GM19395 (cell line): ENCODE measurements at regions not wholly inside any gene's neighbourhood (a gene's known extent, or its start where the extent isn't known, plus 50 kb on each side); places are given as distances from the start of the nearest gene placed in this dataset.

Source experiments
- ATAC-seq: cut with Tn5 transposase; IDR thresholded peaks from one replicate; pipeline ENCODE4 v1.9.1; 2021; ENCODE audit warnings: mild to moderate bottlenecking, moderate library complexity; ENCODE audit not compliant: unreplicated experiment

DNA sequence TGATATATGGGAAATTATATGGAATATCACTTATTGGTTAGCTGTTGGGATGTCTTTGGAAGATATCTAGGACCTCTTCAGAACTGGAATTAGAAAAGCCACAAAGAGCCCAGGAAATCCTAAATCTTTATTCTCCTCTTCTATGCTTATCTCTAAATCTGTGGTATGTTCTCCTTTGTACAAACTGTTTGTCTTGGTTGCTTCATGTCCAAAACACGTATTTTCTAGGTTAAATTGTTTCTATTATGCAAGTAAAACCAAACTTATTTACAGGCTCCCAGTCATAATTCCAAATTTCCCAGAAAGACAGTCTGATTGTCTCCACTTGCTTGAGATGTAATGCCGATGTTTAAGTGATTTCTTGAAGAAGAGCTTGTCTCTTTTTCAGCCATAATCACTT lies 650.9 kb downstream of the CDH11 start:
- ATAC-seq, result no peak

DNA sequence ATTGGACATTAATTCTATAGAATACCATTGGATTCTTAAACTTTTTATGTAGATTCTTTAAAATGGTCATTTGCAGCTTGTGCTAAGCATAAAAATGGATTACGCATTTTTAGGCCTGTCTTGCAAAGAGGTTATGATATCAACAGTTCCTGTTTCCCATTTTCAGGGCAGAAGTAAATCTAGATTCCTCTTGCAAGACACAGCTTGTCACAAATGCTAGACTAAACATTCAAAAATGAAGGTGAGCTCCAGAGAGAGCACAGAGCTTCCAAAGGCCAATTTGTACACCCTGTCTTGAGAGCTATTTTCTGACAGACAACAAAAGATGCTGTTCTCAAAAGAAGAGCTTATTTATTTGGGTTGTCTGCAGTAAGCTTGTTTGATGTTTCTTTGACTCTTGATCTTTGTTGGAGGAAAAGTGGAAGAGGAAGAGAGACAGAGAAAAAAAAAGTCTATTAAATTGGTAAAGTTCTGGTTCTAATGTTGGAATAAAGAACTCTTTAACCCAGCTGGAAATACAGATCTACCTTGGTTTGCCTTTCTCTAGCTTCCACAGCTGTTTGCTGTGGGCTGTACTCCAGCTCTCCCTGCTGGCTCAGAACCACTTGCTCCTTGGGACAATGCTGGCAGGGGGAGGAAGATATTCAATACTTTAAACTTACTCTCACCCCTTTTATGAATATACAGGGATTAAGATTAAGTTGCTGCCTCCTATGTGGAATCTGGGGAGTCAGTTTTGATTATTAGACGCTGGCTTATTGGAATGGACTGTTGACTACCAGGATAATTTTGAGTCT lies 651.8 kb downstream of the CDH11 start:
- ATAC-seq, result no peak

DNA sequence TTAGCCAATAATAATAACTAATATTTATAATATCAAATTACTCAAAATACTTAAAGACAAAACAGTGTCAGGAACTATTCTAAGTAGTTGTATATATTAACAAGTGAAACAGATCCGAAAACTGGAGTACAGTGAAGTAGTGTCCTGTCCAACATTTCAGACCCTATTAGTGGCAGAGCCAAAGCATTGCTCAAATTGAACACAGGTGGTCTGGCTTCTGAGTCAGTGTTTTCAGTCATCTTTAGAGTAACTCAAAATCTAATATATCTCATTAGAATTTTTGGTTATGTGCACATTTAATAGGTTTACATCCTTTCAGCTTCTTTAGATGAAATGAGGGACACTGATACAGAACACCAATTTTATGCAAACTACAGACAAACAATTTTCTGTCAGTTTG lies 652.5 kb downstream of the CDH11 start:
- no peak for ATAC-seq

DNA sequence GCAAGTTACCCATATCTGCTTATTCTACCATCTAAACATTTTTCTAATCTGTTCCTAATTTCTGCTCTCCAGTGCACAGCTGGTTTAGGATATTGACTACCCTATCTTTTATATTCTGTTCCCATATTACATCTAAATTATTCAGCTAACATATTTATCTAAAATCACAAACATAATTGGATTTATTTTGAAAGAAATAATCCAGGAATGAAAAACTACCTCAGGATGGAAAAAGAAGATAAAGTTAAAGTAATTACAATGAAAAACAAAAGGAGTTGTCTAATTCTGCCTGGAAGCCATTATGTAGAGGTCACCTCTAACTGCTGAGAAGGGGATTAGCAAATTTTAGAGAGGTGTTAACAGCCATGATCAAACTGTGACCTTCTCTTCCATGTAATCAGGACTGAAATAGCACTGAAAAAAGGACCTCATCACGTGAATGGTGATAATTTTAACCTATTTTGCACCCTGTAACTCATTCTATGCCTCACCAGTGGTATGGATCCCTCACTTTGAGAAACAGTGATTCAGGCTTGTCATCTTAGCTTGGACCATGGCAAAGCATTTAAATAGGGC lies 653.3 kb downstream of the CDH11 start:
- ATAC-seq, result no peak

DNA sequence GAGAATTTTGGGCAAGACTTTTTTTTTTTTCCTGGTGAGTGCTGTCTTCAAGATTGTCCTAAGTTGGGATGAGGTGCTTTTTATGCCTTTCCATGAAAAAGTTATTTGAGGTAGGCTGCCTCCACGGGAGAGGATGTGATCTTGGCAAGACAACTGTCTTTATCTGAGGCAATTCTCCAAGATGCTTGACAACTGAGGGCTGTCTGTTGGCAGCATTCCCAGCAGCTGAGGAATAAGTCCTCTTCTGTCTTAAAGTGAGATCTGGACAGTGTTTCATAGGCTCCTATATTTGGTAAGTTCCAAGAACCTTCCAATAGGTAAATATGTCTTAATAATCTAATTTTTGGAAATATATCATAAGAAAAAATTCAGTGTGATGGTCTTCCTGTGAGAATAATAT lies 662.0 kb downstream of the CDH11 start:
- ATAC-seq, result no peak

DNA sequence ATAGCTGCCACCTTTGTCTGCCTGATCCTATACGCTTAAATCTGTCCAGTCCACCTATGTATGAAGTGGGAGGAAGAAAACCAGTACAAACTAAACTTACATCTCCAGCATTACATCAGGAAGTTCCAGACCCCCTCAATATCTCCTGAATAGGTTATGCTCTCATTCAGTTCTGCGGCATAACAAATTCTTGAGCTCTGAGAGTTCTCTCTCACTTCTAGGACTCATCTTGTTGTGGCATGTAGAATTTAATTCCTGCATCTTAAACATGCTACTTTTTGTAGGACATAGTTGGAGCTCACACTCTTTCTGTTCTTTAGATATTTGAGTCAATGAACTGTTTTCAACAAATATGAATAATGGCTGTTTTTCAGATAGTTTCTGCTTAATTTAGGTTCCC lies 662.5 kb downstream of the CDH11 start:
- ATAC-seq, result no peak

DNA sequence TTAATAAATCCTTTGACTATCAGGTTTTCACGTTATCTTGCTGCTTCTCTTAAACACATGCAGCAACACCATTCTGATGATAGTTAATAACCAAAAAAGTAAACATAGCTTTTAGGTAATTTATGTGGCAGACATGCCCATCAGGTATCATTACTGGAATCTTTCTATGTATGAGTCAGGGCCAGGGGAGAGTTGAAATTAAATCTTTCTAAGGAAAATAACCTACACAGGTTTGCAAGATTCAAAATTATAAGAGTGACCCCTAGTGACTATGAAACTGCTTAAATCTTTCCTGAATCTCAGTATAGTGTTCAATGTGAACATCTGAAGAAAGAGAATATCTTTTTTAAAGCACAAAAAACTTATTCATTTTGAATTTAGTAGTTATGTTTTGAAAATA lies 666.6 kb downstream of the CDH11 start:
- ATAC-seq, result no peak

DNA sequence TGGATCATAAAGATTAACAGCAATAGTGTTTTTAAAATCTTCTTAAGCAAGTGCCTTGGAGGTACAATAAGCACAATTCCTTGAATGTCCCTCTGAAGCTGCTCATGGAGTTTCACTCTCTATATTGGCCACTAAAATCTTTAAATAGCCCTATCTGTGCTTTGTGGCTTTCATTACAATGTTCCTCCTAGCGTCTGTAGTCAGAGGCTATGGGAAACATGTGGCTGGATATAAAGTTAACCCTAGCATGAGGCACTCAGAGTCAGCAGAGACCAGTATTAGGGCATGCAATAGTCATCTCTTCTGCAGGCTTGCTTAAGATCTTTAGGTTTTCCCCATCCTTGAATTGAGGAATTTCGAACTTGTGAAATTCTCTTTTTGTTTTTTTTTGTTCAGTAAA lies 668.2 kb downstream of the CDH11 start:
- ATAC-seq, result no peak

DNA sequence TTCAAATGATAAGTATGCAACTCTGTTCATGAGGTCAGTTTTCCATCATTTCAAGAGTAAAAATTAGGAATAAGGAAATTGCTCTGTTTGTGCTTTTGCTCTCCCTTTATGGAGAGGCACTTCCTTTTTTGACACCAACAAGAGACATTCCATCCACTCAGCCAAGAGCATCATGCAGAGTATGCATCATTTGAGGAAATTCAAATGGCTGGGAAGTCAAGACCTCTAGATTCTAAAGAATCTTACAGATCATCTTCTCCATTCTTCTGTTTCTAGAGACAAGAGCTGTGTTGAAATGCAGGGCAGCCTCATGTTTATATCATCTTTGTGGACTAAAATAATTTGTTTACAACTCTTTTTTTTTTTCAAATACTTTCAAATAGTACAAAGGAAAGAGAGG lies 669.4 kb downstream of the CDH11 start:
- no peak for ATAC-seq

DNA sequence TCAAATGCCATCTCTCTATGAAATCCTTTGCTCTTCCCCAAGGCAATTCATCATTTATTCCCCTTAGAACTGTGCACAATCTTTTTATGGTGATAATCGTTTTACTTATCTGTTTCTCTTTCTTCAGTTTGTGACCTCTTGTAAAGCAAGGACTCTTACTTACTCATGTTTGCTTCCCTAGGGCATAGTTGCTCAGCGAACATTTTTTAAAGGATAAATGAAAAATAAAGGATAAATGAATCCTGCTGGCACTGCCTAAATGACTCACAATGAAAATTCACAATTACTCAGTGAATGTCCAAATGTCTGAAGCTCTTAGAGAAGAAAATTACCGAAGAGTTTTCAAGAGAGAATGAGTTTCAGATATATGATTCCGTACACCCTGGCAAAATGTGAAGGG lies 671.7 kb downstream of the CDH11 start:
- no peak for ATAC-seq

DNA sequence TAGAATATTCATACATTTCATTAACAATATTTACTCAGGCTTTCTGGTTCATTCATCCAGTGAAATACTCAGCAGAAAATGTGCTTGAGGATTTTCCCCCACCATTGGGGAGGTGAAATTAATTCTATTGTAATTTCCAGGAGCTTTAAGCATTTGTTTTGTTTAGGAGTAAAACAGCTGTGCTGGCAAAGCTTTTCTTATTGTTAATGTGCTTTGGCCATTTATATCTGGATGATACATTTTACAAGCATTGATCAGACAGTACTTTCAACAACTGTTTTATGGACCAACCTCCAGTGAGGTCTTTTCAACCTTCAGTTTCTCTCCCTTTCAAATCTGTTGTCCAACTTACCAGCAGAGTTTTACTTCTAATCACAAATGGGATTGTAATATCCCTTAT lies 672.4 kb downstream of the CDH11 start:
- no peak for ATAC-seq

DNA sequence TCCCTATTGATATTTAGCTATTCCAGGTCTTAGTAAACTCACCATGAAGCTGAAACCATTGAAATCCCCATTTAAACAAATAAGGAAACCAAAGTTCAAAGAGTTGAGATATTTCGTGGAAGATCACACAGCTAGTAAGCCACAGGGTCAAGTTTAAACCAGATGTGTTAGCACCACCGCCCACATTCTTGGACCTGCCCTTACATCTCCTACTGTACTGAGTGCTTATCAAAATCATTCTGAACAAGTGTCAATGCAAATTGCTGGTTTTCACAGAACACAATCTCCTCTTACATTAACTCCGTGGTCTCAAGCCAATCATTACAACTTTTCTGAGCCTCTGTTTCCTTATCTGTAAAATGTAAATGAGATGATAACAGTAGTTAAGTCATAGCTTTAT lies 676.2 kb downstream of the CDH11 start:
- no peak for ATAC-seq

DNA sequence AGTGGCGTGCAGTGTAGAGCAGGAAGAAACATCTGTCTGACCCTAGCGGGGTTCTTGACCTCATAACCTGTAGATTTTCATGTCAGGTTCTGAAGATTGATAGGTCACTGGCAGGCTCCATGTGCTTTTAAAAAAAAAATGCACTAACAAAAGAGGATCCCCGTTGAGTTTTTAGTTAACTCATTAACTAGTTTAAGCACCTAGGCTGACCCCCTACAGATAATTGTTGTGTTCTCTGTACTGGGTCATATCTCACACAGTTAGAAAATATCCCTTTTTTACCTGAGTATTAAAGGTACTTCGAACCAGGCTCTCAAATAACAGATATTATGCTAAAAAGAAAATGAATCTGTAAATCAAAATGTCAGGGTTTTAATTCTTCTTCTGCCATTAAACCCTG lies 676.6 kb downstream of the CDH11 start:
- ATAC-seq, result no peak

DNA sequence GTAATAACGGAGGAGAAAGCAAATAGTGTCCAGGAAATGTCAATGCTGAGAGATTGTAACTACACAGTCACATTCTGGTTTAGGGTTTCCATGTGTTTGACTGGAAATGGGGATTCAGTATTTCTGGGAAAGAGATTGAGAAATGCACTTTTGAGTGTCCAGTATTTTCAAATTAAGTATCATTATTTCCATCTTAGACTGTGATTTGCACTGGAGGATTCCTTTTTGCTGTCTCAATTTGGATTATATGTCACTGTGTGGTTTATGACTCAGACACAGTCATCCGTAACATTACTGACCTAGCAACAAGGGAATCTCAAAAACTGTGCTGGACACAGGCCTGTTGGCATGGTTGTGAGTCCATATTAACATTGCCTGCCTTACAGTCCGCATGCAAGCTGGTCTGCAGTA lies 681.4 kb downstream of the CDH11 start:
- ATAC-seq, result no peak

DNA sequence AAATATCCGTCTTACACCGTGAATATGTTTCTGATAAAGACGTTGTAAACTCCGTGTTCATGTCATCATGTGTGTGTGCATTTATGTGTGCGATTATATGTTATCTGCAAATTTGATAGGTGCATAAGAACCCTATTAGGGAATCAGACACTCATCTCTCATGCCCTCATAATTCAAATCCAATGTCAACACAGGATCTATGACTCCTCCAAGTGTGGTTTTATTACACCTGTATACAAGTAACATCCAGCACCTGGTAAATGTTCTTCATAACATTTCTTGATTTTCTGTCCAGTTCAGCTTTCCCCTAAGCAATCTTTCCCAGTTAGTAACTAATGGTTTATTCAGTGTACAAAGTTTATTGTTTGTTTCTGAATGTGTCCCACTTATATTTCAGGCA lies 681.9 kb downstream of the CDH11 start:
- ATAC-seq, result no peak

DNA sequence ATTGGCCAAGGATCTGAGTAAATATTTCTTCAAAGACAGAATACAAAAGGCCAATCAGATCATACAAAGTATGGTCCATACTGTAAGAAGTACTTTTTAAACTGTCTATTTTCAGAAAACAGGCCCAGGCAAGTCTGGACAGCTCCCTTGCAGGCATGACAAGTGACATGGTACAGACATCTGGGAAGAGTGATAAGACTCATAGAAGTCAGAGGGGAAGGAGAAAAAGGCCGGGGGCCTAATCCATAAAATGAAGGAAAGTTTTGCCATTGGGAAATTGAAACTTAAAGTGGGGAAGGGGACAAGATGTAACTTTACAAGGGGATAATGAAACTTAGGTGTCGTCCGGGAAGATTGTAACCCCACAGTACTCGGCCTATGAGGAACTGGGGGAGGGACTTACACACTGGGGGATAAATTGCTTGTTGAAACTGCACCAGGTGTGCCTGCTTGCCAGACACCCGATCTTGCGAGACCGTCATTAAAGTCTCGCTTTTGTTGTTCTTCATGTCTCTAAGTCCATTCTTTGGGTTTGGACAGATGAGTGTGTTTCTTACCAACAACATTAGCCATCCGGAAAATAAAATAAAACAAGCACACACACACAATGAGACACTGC lies 684.0 kb downstream of the CDH11 start:
- no peak for ATAC-seq

DNA sequence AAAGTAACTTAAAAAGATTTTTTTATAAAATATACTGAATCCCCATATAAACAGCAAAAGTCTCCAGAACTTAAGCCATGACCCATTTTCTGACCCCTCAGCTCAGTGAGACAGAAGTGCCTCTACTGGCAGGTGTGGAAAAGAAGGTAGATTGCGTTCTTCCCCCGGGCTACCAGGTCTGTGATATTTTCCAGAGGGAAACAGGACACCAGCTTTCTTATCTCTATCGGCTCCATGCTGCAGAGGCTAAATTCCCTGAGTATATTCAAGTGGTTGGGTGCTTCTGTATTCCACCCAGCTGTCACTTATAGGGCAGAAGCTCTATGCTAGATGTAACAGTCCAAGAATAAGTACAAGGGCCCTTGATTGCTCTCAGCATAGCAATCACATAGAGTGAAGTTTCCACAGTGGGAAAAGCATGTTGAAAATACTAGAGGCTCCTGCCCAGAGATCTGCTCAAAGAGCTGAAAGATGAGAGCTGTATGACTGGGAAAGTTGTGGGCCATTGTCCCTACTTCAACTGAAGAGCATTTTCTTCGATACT lies 687.3 kb downstream of the CDH11 start:
- ATAC-seq, result no peak

DNA sequence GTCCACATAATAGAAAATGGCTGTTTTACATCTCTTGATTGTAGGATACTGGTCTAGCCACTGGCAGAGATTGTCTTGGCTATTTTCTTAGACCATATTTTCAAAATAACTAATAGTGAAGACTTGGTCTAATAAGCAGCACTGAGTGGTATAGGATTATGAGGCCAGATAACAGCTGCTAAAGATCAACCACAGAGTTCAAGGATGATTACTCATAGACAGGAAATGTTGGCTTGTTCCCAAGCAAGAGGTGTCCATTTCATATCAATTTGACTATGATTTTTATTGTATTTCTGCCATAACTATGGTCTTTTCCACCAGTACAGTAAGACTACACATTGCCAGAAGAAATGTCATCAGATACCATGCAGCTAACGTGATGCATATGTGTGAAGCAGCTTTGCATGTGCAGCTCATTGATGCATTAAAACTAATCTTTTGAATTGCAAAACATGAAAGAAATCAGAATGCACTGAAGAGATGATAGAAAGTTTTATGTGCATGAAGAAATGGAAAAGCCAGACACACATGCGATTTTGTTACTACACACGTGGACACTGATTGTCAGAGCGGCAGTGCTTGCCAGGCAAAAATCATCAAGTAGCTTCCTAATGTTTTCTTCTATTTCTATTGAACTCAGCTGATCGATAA lies 693.3 kb downstream of the CDH11 start:
- no peak for ATAC-seq

DNA sequence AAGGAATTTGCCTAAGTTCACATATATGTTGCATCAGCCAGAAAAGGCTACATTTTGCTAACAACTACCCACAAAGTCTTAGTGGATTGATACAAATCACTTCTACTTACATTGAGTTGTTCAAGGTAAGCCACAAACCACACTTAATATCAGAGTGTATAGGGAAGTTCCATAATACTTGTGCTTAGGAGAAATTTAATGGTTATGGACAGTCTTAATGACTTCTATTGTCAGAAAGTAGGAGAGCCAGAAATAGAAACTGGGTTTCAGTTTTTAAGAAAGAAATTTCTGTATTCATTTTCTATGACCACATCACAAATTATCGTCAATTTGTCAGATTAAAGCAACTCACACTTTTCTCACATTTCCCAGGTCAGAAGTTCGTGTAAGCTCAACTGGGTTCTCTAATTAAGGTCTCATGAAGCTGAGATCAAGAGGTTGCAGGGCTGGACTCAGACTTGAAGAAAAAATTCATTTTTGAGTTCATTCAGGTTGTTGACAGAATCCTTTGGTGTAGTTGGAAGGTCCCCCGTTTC lies 695.7 kb downstream of the CDH11 start:
- ATAC-seq, result no peak

DNA sequence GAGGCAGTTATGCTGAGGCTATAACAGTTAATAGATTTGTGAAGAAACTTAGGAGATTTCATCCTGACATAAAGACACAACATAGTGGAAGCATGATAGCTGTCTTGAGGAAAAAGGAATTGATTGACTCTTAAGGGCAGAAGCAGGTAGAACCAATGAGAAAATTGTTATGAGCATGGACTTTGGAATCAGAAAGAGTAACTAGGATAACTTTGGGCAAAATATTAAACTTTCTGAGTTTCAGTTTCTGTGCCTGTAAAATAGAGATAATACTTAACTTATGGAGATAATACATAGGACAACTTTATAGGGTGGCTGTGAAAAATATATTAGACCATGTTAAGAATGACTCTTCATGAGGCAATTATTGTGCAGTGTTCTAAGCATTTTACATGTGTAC lies 696.5 kb downstream of the CDH11 start:
- ATAC-seq, result no peak

DNA sequence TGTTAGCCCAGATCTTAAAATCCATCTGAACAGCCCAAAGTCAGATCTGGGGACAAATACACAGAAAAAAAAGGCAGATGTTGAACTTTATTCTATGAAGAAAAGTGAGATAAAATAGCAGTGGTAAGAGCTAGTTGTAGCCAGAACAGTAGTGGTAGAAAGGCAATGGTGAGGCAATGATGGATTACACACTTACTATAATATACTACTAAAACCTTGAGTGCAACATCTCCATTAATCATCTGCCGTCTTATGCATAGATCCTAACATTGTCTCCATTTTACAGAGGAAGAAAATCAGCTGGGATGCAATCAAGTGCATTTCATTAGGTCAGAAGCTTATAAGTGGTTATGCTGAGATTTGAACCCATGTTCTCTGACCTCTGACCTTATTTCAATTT lies 699.6 kb downstream of the CDH11 start:
- ATAC-seq, result no peak
